RWPE2 (cell line): ENCODE measurements at regions not wholly inside any gene's neighbourhood (a gene's known extent, or its start where the extent isn't known, plus 50 kb on each side); places are given as distances from the start of the nearest gene placed in this dataset.

ENCODE experiments used
- ATAC-seq: fragments of 200-7000 bp; cut with Tn5 transposase; 3 replicates; pipeline ENCODE4 v1.9.1; 2021; ENCODE audit warnings: low read depth
- DNase-seq: peaks from one replicate; pipeline ENCODE4 v3.0.0-alpha.2; 2020; ENCODE audit warnings: low spot score
- H3K27ac ChIP-seq: fragments of 450-650 bp; 2 replicates; pipeline ENCODE4 v1.5.1; 2017; ENCODE audit warnings: mild to moderate bottlenecking; ENCODE audit not compliant: poor library complexity, severe bottlenecking
- H3K27me3 ChIP-seq: fragments of 250-450 bp; sonication (Bioruptor Pico); 2 replicates; pipeline ENCODE4 v1.5.1; 2021; ENCODE audit warnings: mild to moderate bottlenecking, moderate library complexity; ENCODE audit not compliant: insufficient read depth, poor library complexity, severe bottlenecking
- H3K36me3 ChIP-seq: fragments of 250-450 bp; sonication (Bioruptor Pico); 2 replicates; pipeline ENCODE4 v1.5.1; 2020; ENCODE audit warnings: low read depth, mild to moderate bottlenecking, moderate library complexity
- H3K4me1 ChIP-seq: fragments of 250-450 bp; sonication (Bioruptor Pico); 2 replicates; pipeline ENCODE4 v1.5.1; 2021; ENCODE audit warnings: mild to moderate bottlenecking, moderate library complexity; ENCODE audit not compliant: insufficient read depth, poor library complexity, severe bottlenecking
- H3K4me3 ChIP-seq: fragments of 250-450 bp; sonication (Bioruptor Pico); 2 replicates; pipeline ENCODE4 v1.5.1; 2021; ENCODE audit warnings: mild to moderate bottlenecking, moderate library complexity; ENCODE audit not compliant: severe bottlenecking
- H3K9me3 ChIP-seq: fragments of 250-450 bp; sonication (Bioruptor Pico); 2 replicates; pipeline ENCODE4 v1.5.1; 2021; ENCODE audit warnings: mild to moderate bottlenecking, moderate library complexity; ENCODE audit not compliant: severe bottlenecking
- CTCF ChIP-seq: fragments of 450-650 bp; IDR thresholded peaks from one replicate; pipeline ENCODE4 v1.5.1; 2017; ENCODE audit warnings: mild to moderate bottlenecking, moderate library complexity; ENCODE audit not compliant: poor library complexity, severe bottlenecking

GRCh38 chr4:153093396-153093795, 110.8 kb upstream of the TRIM2 start:
- Histone ChIP-seq H3K36me3 (no peaks in the 10 kb centered on the region), H3K4me1 (no peaks in the 10 kb centered on the region), H3K27ac (no peak overlapping the region), H3K9me3 (no peaks in the 10 kb centered on the region), H3K27me3 (no peaks in the 10 kb centered on the region), H3K4me3 (no peak overlapping the region)
- DNase-seq (no peak), ATAC-seq (no peak)
- no peak for TF ChIP-seq CTCF

- TF ChIP-seq CTCF = no peak
- H3K27ac ChIP-seq = no peak overlapping the region
- ATAC-seq = no peak
- no peaks in the 10 kb centered on the region for H3K36me3 ChIP-seq
- H3K4me3 ChIP-seq = no peak overlapping the region
- H3K27me3 ChIP-seq = no peaks in the 10 kb centered on the region
- H3K4me1 ChIP-seq = no peaks in the 10 kb centered on the region
- DNase-seq = no peak
- H3K9me3 ChIP-seq = no peaks in the 10 kb centered on the region
Measured at GRCh38 chr4:153093802-153094201, 110.4 kb upstream of the TRIM2 start.

GRCh38 chr4:153094435-153094834, 109.8 kb upstream of the TRIM2 start:
- H3K4me3 ChIP-seq = no peak overlapping the region
- no peak for TF ChIP-seq CTCF
- H3K4me1 ChIP-seq = no peaks in the 10 kb centered on the region
- H3K36me3 ChIP-seq = no peaks in the 10 kb centered on the region
- DNase-seq (no peak), ATAC-seq (no peak)
- H3K27me3 ChIP-seq = no peaks in the 10 kb centered on the region
- no peak overlapping the region for H3K27ac ChIP-seq
- no peaks in the 10 kb centered on the region for H3K9me3 ChIP-seq

GRCh38 chr4:153095448-153096204, 108.6 kb upstream of the TRIM2 start:
- Histone ChIP-seq H3K27ac (no peak overlapping the region), H3K36me3 (no peaks in the 10 kb centered on the region), H3K9me3 (no peaks in the 10 kb centered on the region), H3K4me3 (no peak overlapping the region), H3K27me3 (no peaks in the 10 kb centered on the region), H3K4me1 (no peaks in the 10 kb centered on the region)
- TF ChIP-seq CTCF = no peak
- no peak for DNase-seq
- ATAC-seq = no peak

- Histone ChIP-seq H3K36me3 (no peaks in the 10 kb centered on the region), H3K4me1 (no peaks in the 10 kb centered on the region), H3K4me3 (no peak overlapping the region), H3K9me3 (no peaks in the 10 kb centered on the region), H3K27me3 (no peaks in the 10 kb centered on the region), H3K27ac (no peak overlapping the region)
- ATAC-seq (no peak), DNase-seq (no peak)
- TF ChIP-seq CTCF = no peak
Measured at GRCh38 chr4:153096344-153096743, 107.9 kb upstream of the TRIM2 start.
